Right lobe of liver (tissue), 6 donors: ENCODE measurements at regions not wholly inside any gene's neighbourhood (a gene's known extent, or its start where the extent isn't known, plus 50 kb on each side); places are given as distances from the start of the nearest gene placed in this dataset.

ENCODE experiments used
- ATAC-seq, 4 donors: fragments of 200-7000 bp; cut with Tn5 transposase; one replicate each; pipeline ENCODE4 v1.9.1; 2020; ENCODE audit warnings: mild to moderate bottlenecking in 4 of 4, moderate library complexity in 4 of 4
- DNase-seq, 3 donors: peaks; one replicate each; pipeline ENCODE4 v3.0.0-alpha.2; 2020
- H3K27ac ChIP-seq, 3 donors: fragments of 200-600 bp; one replicate each; pipeline ENCODE4 v1.8.0; 2022
- H3K27me3 ChIP-seq, 2 donors: fragments of 200-600 bp; one replicate each; pipeline ENCODE4 v1.8.0; 2022
- H3K36me3 ChIP-seq, 4 donors: fragments of 200-600 bp; sonication (generic) in 1 of 4; one replicate each; pipeline versions ENCODE4 v1.5.1 to v1.8.0; 2017 to 2022; ENCODE audit warnings: control low read depth in 1 of 4
- H3K4me1 ChIP-seq, 4 donors: fragments of 200-600 bp; sonication (generic) in 1 of 4; one replicate each; pipeline versions ENCODE4 v1.5.1 to v1.8.0; 2017 to 2022; ENCODE audit warnings: control low read depth in 1 of 4
- H3K4me3 ChIP-seq, 3 donors: fragments of 200-600 bp; one replicate each; pipeline ENCODE4 v1.8.0; 2022
- H3K9me3 ChIP-seq, 4 donors: fragments of 200-600 bp; sonication (generic) in 1 of 4; one replicate each; pipeline versions ENCODE4 v1.5.1 to v1.8.0; 2017 to 2022; ENCODE audit warnings: control low read depth in 1 of 4
- POLR2A ChIP-seq: fragments of 450-650 bp; IDR thresholded peaks from one replicate; pipeline ENCODE4 v1.6.1; 2017; ENCODE audit warnings: antibody characterized with exemption, mild to moderate bottlenecking
- WGBS: methylation state at CpG from one replicate; pipeline ENCODE4 v1.1.6; 2018; ENCODE audit warnings: low coverage, low lambda C conversion rate; ENCODE audit not compliant: insufficient coverage; ENCODE audit errors: missing lambda C conversion rate; 5-methylcytosine and 5-hydroxymethylcytosine counted together
- intact Hi-C, 2 donors: fragments of 100-400 bp; cut with DNase I; formaldehyde crosslinking; loops; one replicate each; pipeline versions ENCODE4 v1.11.2 to v1.14.1; 2022
- TF ChIP-seq, protein P1 (sequence below), 4 donors: fragments of 200-600 bp in 3 of 4; fragments of 450-650 bp in 1 of 4; IDR thresholded peaks; one replicate each; pipeline versions ENCODE4 v1.5.1 to v1.8.0; 2016 to 2022; ENCODE audit warnings: antibody characterized with exemption in 4 of 4, mild to moderate bottlenecking in 2 of 4
- donor health status: DM: no; HTN: yes; CAD: no.
- donor health status: DM: no; HTN: no; CAD: no.
- donor health status: DM: no; HTN: no; CAD: no.
- donor health status: DM: no; HTN: yes; CAD: no.
- donor health status: DM: no; HTN: yes; CAD: no.

DNA sequence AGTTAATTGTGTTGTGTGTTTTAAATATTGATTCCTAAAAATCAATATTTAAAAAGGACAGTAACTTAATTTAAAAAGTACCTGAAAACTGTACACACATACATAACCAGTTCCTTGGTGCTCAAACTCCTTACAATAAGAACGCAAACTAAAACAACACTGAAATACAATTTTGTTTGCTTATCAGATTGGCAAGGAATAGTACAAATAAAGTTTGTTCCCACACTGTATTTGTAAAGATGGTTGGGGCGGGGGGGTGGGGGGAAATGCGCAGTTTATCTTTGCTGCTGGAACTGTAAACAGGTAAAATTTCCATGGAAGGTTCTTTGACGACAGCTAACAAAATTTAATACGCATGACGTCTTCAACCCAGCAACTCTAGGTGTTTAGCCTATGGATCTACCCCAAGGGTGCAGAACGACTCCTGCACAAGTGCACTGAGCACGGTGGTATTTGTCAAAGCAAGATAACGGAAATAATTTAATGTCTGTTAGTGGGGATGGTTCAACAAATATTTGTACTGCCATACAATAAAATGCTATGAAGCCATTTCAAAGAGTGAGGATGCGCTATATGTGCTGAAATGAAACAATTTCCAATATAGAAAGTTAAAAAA is 96.5 kb downstream of the ING1 start:
- Histone ChIP-seq H3K36me3 (no peaks in the 10 kb centered on the region), H3K4me1 (peaks cover 0 to 11% (median 0%) of the 10 kb centered on the region in 4 donors), H3K9me3 (no peaks in the 10 kb centered on the region), H3K27ac (no peak overlapping the region), H3K4me3 (no peak overlapping the region), H3K27me3 (no peaks in the 10 kb centered on the region)
- WGBS, result 26% methylated on average over 10 of the region's 10 CpGs
- intact Hi-C loops, result loop anchor here (10.0 kb wide), 2 partner anchors 125 to 215 kb away; no protein-coding TSS in a partner anchor
- DNase-seq (no peak), ATAC-seq (peak in 3 of 4 donors; percentile 17 to 46 (median 45))
- TF ChIP-seq POLR2A, result no peak
- TF ChIP-seq, protein P1, sequence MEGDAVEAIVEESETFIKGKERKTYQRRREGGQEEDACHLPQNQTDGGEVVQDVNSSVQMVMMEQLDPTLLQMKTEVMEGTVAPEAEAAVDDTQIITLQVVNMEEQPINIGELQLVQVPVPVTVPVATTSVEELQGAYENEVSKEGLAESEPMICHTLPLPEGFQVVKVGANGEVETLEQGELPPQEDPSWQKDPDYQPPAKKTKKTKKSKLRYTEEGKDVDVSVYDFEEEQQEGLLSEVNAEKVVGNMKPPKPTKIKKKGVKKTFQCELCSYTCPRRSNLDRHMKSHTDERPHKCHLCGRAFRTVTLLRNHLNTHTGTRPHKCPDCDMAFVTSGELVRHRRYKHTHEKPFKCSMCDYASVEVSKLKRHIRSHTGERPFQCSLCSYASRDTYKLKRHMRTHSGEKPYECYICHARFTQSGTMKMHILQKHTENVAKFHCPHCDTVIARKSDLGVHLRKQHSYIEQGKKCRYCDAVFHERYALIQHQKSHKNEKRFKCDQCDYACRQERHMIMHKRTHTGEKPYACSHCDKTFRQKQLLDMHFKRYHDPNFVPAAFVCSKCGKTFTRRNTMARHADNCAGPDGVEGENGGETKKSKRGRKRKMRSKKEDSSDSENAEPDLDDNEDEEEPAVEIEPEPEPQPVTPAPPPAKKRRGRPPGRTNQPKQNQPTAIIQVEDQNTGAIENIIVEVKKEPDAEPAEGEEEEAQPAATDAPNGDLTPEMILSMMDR (IDR thresholded peaks at IDR 0.05), result no peak

DNA sequence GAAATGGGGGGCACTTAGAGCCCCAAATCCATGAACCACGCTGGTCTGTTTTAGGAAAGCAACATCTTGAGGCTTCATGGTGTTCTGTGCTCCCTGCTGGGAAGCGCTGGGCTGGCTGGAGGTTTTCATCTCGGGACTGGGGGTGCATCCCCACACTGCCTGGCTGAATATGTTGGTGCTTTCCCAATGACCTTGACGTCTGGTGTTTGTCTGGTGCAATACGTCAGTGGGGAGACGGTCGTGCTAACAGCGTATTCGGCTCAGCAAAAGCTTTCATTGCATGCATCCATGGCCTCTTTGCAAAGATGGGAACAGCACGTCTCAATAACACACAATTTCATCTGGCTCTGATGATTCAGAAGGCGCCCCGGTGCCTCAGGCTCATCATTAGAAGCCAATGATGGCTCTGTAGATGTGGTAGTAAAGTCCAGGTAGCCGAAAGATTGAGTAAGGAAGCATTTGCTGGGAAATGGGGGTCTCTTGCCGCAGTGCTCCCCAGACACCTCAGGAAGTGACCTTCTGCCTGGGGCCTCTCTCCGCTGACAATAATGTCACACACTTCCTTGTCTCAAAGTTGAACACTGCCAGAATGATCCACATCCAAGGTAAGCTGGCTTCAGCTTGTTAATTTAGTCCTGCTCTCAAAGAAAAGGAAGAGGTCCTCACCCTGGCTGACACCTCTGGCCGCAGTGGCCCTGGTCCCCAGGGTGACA is 97.7 kb downstream of the ING1 start:
- ATAC-seq, result peak in 2 of 4 donors; percentile 22 to 37
- no peak for TF ChIP-seq POLR2A
- TF ChIP-seq, protein P1 (IDR thresholded peaks at IDR 0.05), result no peak
- no peak for DNase-seq
- no peaks in the 10 kb centered on the region for H3K36me3 ChIP-seq
- no peak overlapping the region for H3K4me3 ChIP-seq
- no peaks in the 10 kb centered on the region for H3K27me3 ChIP-seq
- H3K27ac ChIP-seq, result no peak overlapping the region
- H3K4me1 ChIP-seq, result peaks cover 0 to 11% (median 0%) of the 10 kb centered on the region in 4 donors
- WGBS, result 68% methylated on average over 2 of the region's 16 CpGs
- H3K9me3 ChIP-seq, result no peaks in the 10 kb centered on the region
- intact Hi-C loops, result loop anchor here (10.0 kb wide), 2 partner anchors 126 to 216 kb away; no protein-coding TSS in a partner anchor

DNA sequence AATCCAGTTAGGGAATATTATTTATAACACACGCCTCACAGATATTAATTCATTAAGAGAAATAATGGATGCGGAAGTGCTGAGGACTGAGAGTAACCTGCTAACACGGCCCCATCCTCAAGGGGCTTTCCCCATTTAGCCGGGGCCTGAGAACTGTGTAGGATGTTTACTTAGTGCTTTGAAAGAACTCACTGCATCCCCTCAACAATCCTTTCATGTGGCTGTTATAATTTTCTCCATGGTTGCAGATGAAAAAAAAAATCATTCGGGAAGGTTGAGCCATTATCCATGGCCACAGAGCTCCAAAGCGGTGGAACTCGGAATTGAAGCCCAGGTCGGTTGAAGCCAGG is 98.2 kb downstream of the ING1 start:
- Histone ChIP-seq H3K4me1 (peaks cover 0 to 11% (median 0%) of the 10 kb centered on the region in 4 donors), H3K4me3 (no peak overlapping the region), H3K27ac (no peak overlapping the region), H3K27me3 (no peaks in the 10 kb centered on the region), H3K36me3 (no peaks in the 10 kb centered on the region), H3K9me3 (no peaks in the 10 kb centered on the region)
- WGBS, result 49% methylated on average over 4 of the region's 8 CpGs
- TF ChIP-seq POLR2A, result no peak
- TF ChIP-seq, protein P1 (IDR thresholded peaks at IDR 0.05), result no peak
- ATAC-seq (no peak), DNase-seq (no peak)
- intact Hi-C loops, result loop anchor here (10.0 kb wide), 2 partner anchors 127 to 217 kb away; no protein-coding TSS in a partner anchor

DNA sequence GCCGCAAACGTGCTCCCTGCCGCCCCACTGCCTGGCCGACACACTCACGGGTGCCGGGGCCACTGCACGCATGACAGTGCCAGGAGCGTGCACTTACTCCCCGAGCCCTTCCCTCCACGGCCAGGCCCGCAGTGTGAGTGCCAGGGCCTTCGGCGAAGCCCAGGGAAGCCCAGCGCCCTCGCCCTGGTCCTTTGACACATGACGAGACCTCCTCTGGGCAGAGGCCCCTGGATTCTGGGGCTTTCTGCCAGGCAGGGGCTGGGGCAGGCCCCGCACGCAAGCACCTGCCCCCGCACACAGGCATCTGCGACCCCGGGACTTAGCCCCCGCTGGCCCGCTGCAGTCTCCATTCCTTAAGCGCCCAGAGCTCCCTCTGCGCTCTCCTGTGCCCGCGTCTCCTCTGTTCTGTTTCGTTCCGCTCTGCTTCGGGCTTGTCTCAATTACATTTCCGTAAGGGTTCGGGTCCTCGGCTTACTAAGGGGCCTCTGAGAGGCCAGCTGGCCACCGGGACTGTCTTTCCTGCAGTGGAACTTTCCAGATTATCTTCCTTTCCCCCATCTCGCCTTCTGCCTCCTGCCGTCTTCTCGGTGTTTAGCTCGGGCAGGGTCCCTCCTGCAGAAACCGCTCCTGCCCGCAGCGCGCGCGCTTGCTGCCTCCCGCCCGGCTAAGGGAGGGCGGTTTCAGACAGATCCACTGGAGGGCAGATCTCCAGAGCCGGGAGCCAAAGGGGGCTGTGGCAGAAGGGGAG is 98.8 kb downstream of the ING1 start:
- H3K4me3 ChIP-seq, result peak overlapping the region in 1 of 3 donors; percentile 13
- 21% methylated on average over 27 of the region's 48 CpGs for WGBS
- no peaks in the 10 kb centered on the region for H3K9me3 ChIP-seq
- intact Hi-C loops, result loop anchor here (10.0 kb wide), 2 partner anchors 127 to 217 kb away; no protein-coding TSS in a partner anchor
- H3K27ac ChIP-seq, result no peak overlapping the region
- H3K4me1 ChIP-seq, result peaks cover 0 to 11% (median 0%) of the 10 kb centered on the region in 4 donors
- DNase-seq (no peak), ATAC-seq (peak; percentile 31 to 59 (median 41))
- no peaks in the 10 kb centered on the region for H3K27me3 ChIP-seq
- H3K36me3 ChIP-seq, result no peaks in the 10 kb centered on the region
- no peak for TF ChIP-seq POLR2A
- TF ChIP-seq, protein P1 (IDR thresholded peaks at IDR 0.05), result no peak
